ENCODE measurements at regions not wholly inside any gene's neighbourhood (a gene's known extent, or its start where the extent isn't known, plus 50 kb on each side); places are given as distances from the start of the nearest gene placed in this dataset.

DNA sequence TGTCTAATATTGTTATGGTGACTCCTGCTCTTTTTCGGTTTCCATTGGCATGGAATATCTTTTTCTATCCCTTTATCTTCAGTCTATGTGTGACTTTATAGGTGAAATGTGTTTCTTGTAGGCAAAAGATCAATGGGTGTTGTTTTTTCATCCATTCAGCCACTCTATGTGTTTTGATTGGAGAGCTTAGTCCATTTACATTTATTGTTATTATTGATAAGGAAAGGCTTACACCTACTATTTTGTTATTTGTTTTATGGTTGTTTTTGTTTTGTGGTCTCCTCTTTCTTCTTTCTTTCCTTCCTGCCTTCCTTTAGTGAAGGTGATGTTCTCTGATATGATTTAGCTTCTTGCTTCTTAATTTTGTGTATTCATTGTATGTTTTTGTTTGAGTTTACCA is 414.3 kb downstream of the ADRA2A start:
- H4K20me1 ChIP-seq (replicated peaks; ENCODE audit: control insufficient read depth, extremely low read depth, insufficient read depth, low read length): no peaks in the 10 kb centered on the region
- no peaks in the 10 kb centered on the region for H3K79me2 ChIP-seq (ENCODE audit: control insufficient read depth, insufficient read depth, low read length)
- no peaks in the 10 kb centered on the region for H3K36me3 ChIP-seq (ENCODE audit: control insufficient read depth in 2 of 2, extremely low read depth in 1 of 2, insufficient read depth in 2 of 2, low read length in 2 of 2)
- BruUV-seq (replicated peaks): no TSS peak
- FAIRE-seq (no peak), DNase-seq (ENCODE audit: low read depth, low spot score) (no peak)
- TF ChIP-seq GATA2 (IDR thresholded peaks at IDR 0.05; ENCODE audit: insufficient read depth, insufficient read length, low read depth, low read length) (no peak), MYC (IDR thresholded peaks at IDR 0.05; ENCODE audit: low read depth, low read length) (no peak), POLR2A (IDR thresholded peaks at IDR 0.05; ENCODE audit: low read depth, low read length) (no peak), EZH2 (IDR thresholded peaks at IDR 0.05; ENCODE audit: borderline replicate concordance, low read depth, low read length, severe bottlenecking) (no peak), JUN (IDR thresholded peaks at IDR 0.05; ENCODE audit: borderline replicate concordance, insufficient read depth, insufficient read length, low read depth) (no peak), FOS (IDR thresholded peaks at IDR 0.05; ENCODE audit: borderline replicate concordance, insufficient read depth, low read length) (no peak)
- TF ChIP-seq, protein P1, sequence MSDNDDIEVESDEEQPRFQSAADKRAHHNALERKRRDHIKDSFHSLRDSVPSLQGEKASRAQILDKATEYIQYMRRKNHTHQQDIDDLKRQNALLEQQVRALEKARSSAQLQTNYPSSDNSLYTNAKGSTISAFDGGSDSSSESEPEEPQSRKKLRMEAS (IDR thresholded peaks at IDR 0.05; ENCODE audit: insufficient read depth, insufficient read length): no peak
- TF ChIP-seq, protein P2, sequence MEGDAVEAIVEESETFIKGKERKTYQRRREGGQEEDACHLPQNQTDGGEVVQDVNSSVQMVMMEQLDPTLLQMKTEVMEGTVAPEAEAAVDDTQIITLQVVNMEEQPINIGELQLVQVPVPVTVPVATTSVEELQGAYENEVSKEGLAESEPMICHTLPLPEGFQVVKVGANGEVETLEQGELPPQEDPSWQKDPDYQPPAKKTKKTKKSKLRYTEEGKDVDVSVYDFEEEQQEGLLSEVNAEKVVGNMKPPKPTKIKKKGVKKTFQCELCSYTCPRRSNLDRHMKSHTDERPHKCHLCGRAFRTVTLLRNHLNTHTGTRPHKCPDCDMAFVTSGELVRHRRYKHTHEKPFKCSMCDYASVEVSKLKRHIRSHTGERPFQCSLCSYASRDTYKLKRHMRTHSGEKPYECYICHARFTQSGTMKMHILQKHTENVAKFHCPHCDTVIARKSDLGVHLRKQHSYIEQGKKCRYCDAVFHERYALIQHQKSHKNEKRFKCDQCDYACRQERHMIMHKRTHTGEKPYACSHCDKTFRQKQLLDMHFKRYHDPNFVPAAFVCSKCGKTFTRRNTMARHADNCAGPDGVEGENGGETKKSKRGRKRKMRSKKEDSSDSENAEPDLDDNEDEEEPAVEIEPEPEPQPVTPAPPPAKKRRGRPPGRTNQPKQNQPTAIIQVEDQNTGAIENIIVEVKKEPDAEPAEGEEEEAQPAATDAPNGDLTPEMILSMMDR (IDR thresholded peaks at IDR 0.05; ENCODE audit: extremely low read depth in 1 of 2, insufficient read depth in 1 of 2, low read depth in 1 of 2, low read length in 2 of 2): no peak
- no peaks in the 10 kb centered on the region for H3K4me1 ChIP-seq (ENCODE audit: control insufficient read depth, extremely low read depth, insufficient read depth, low read length)
- H3K9ac ChIP-seq (replicated peaks; ENCODE audit: extremely low read depth, insufficient read depth, low read length): no peak overlapping the region
- H3K4me2 ChIP-seq (ENCODE audit: insufficient read depth, low read length): no peak overlapping the region
- no peak overlapping the region for H2AFZ ChIP-seq (ENCODE audit: low read depth, low read length)
- ChIA-PET POLR2A (no interaction called here), CTCF (no interaction called here)
- H3K27ac ChIP-seq (ENCODE audit: insufficient read depth, low read depth, low read length): no peak overlapping the region
- H3K27me3 ChIP-seq (ENCODE audit: control insufficient read depth in 2 of 2, insufficient read depth in 2 of 2, low read length in 2 of 2): no peaks in the 10 kb centered on the region
- intact Hi-C loops (cut with micrococcal nuclease): no loop called here
- peaks cover 3% of the 10 kb centered on the region for H3K9me3 ChIP-seq (replicated peaks; ENCODE audit: control insufficient read depth, insufficient read depth, low read length)
- no peaks in the 10 kb centered on the region for H3K9me1 ChIP-seq (replicated peaks; ENCODE audit: control insufficient read depth, extremely low read depth, insufficient read depth, low read length)
- dilution Hi-C loops (cut with MboI; ENCODE audit: extremely low pct_ligation_motif_present, low sequenced_read_pairs): no loop called here
- H3K4me3 ChIP-seq (replicated peaks in 1 of 3; ENCODE audit: insufficient read depth in 1 of 3, low read depth in 1 of 3, low read length in 3 of 3): no peak overlapping the region

All from endothelial cell of umbilical vein (primary cell).